RWPE2 (cell line): ENCODE measurements at regions not wholly inside any gene's neighbourhood (a gene's known extent, or its start where the extent isn't known, plus 50 kb on each side); places are given as distances from the start of the nearest gene placed in this dataset.

Experiments used
- ATAC-seq: fragments of 200-7000 bp; cut with Tn5 transposase; 3 replicates; pipeline ENCODE4 v1.9.1; 2021; ENCODE audit warnings: low read depth
- DNase-seq: peaks from one replicate; pipeline ENCODE4 v3.0.0-alpha.2; 2020; ENCODE audit warnings: low spot score
- H3K27ac ChIP-seq: fragments of 450-650 bp; 2 replicates; pipeline ENCODE4 v1.5.1; 2017; ENCODE audit warnings: mild to moderate bottlenecking; ENCODE audit not compliant: poor library complexity, severe bottlenecking
- H3K27me3 ChIP-seq: fragments of 250-450 bp; sonication (Bioruptor Pico); 2 replicates; pipeline ENCODE4 v1.5.1; 2021; ENCODE audit warnings: mild to moderate bottlenecking, moderate library complexity; ENCODE audit not compliant: insufficient read depth, poor library complexity, severe bottlenecking
- H3K36me3 ChIP-seq: fragments of 250-450 bp; sonication (Bioruptor Pico); 2 replicates; pipeline ENCODE4 v1.5.1; 2020; ENCODE audit warnings: low read depth, mild to moderate bottlenecking, moderate library complexity
- H3K4me1 ChIP-seq: fragments of 250-450 bp; sonication (Bioruptor Pico); 2 replicates; pipeline ENCODE4 v1.5.1; 2021; ENCODE audit warnings: mild to moderate bottlenecking, moderate library complexity; ENCODE audit not compliant: insufficient read depth, poor library complexity, severe bottlenecking
- H3K4me3 ChIP-seq: fragments of 250-450 bp; sonication (Bioruptor Pico); 2 replicates; pipeline ENCODE4 v1.5.1; 2021; ENCODE audit warnings: mild to moderate bottlenecking, moderate library complexity; ENCODE audit not compliant: severe bottlenecking
- H3K9me3 ChIP-seq: fragments of 250-450 bp; sonication (Bioruptor Pico); 2 replicates; pipeline ENCODE4 v1.5.1; 2021; ENCODE audit warnings: mild to moderate bottlenecking, moderate library complexity; ENCODE audit not compliant: severe bottlenecking
- TF ChIP-seq, protein P1 (sequence below): fragments of 450-650 bp; IDR thresholded peaks from one replicate; pipeline ENCODE4 v1.5.1; 2017; ENCODE audit warnings: mild to moderate bottlenecking, moderate library complexity; ENCODE audit not compliant: poor library complexity, severe bottlenecking

DNA sequence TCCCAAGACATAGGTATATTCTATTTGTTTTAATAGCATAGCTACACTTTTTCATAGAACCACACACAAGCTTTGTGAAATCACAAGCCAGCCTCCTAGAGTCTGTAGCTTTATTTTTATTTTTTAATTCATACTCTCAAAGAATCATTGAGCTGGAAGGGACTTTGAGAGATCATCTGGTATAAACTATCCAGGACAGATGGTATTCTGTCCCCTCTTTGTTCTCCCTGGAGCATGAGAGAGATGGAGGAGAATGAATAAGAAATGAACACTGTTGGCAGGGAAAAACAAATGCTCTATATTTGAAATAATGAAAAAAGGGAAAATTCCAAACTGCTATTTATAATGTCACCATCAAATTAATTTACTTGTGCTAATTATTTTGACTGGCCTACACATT, 338.7 kb upstream of the IL12A start:
- H3K27ac ChIP-seq = no peak overlapping the region
- DNase-seq (no peak), ATAC-seq (no peak)
- H3K9me3 ChIP-seq = no peaks in the 10 kb centered on the region
- H3K36me3 ChIP-seq = no peaks in the 10 kb centered on the region
- H3K4me1 ChIP-seq = no peaks in the 10 kb centered on the region
- TF ChIP-seq, protein P1, sequence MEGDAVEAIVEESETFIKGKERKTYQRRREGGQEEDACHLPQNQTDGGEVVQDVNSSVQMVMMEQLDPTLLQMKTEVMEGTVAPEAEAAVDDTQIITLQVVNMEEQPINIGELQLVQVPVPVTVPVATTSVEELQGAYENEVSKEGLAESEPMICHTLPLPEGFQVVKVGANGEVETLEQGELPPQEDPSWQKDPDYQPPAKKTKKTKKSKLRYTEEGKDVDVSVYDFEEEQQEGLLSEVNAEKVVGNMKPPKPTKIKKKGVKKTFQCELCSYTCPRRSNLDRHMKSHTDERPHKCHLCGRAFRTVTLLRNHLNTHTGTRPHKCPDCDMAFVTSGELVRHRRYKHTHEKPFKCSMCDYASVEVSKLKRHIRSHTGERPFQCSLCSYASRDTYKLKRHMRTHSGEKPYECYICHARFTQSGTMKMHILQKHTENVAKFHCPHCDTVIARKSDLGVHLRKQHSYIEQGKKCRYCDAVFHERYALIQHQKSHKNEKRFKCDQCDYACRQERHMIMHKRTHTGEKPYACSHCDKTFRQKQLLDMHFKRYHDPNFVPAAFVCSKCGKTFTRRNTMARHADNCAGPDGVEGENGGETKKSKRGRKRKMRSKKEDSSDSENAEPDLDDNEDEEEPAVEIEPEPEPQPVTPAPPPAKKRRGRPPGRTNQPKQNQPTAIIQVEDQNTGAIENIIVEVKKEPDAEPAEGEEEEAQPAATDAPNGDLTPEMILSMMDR = no peak
- no peaks in the 10 kb centered on the region for H3K27me3 ChIP-seq
- H3K4me3 ChIP-seq = no peak overlapping the region

DNA sequence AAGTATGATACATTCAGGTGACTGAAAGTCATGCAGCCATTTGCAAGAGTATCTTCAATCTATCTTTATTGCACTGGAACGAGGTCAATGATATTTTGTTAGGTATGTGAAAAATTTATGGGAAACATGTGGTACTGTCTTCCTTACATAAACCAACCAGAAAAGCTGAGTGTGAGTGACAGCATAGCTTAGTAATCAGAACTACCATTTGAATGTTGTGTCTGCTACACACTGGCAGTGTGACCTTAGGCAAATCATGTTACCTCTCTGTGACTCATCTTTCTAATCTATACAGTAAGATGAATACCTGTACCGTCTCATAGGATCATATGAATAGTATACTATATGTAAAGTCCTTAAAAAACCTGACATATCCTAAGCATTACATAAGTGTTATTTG, 337.9 kb upstream of the IL12A start:
- Histone ChIP-seq H3K27me3 (no peaks in the 10 kb centered on the region), H3K36me3 (no peaks in the 10 kb centered on the region), H3K4me3 (no peak overlapping the region), H3K27ac (no peak overlapping the region), H3K9me3 (no peaks in the 10 kb centered on the region), H3K4me1 (no peaks in the 10 kb centered on the region)
- TF ChIP-seq, protein P1 = no peak
- no peak for DNase-seq
- peak; percentile 58; the same call in 2 of the 3 replicates for ATAC-seq

DNA sequence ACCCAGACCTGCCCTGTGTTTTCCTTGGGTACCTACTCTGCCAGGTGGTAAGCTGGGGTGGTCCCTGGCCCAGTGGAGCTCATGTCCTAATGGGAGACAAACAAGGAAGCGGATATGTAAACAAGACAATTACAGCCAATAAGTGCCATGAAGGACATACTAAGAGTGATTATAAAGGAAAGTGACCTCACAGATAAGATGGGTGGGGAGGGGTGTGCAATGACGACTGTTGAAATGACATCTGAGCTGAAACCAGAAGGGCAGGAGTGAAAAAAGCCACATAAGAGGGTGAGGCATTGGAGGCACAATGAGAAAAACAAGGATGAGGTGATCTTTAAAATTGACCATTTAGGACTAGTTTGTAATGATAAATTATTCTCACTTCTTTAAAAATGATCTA, 336.2 kb upstream of the IL12A start:
- Histone ChIP-seq H3K27ac (no peak overlapping the region), H3K4me1 (no peaks in the 10 kb centered on the region), H3K9me3 (no peaks in the 10 kb centered on the region), H3K36me3 (no peaks in the 10 kb centered on the region), H3K4me3 (no peak overlapping the region), H3K27me3 (no peaks in the 10 kb centered on the region)
- TF ChIP-seq, protein P1 = no peak
- ATAC-seq (no peak), DNase-seq (no peak)

DNA sequence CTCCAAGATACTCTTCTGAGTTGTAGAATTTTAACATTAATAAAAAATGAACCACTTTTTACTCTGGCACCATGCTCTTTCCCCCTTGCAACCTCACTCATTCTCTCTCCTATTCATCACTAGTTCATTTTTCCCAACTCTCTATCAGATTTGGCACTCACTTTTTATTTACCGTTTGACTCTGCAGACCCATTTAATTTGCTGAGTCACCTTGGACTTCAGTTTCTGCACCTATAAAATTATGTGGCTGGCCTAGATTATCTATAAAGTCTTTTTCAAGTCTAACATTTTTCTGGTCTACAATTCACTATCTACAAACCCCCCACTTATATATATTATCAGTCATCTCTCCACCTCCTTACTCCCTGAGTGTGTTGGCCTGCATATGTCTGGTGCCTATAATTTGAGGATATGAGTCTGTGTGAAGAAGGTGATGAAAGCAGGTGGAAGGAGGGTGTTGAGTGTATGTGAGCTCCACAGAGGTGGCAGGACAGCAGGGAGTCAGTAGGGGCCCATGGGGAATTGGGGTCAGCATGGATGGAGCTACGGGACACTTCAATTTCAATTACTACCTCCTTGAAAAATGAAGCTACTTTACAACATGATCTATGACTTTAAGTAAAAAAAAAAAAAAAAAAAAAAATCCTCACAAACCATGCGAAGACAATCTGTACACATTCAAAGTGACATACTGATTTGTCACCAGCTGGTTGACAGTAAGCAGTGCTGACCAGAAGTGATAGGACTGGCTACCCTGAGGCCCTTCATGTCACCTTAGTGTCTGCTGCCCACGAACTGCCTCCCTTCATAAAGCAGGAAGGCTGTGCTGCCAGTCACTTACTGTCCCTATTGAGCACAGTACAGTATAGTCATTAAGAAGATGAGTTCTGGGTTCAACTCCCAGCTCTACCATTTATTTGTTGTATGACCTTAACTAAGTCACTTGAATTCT, 334.2 kb upstream of the IL12A start:
- H3K4me3 ChIP-seq = no peak overlapping the region
- H3K9me3 ChIP-seq = no peaks in the 10 kb centered on the region
- H3K27me3 ChIP-seq = no peaks in the 10 kb centered on the region
- ATAC-seq (no peak), DNase-seq (no peak)
- no peaks in the 10 kb centered on the region for H3K4me1 ChIP-seq
- no peaks in the 10 kb centered on the region for H3K36me3 ChIP-seq
- TF ChIP-seq, protein P1 = no peak
- H3K27ac ChIP-seq = no peak overlapping the region

DNA sequence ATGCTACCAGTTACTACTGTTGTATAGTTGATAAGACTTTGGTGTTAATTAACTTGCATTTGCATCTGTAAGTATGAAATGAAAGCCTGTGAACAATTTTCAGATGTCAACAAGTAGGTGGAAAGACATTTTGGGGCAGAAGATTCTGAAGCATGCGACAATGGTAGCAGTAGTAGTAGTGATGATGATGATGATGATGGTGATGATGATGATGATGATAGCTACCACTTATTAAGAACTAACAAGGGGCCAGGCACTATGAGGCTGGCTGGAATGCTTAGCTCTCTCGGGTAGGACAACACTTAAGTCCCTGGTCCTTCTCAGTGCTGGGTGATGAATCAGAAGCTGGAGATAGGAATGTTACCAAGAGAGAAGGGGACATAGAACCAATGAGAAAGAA, 333.4 kb upstream of the IL12A start:
- H3K9me3 ChIP-seq = no peaks in the 10 kb centered on the region
- no peaks in the 10 kb centered on the region for H3K4me1 ChIP-seq
- DNase-seq = no peak
- no peaks in the 10 kb centered on the region for H3K27me3 ChIP-seq
- no peaks in the 10 kb centered on the region for H3K36me3 ChIP-seq
- ATAC-seq = no peak
- H3K4me3 ChIP-seq = no peak overlapping the region
- no peak overlapping the region for H3K27ac ChIP-seq
- TF ChIP-seq, protein P1 = no peak
